GM21825 (cell line): ENCODE measurements at regions not wholly inside any gene's neighbourhood (a gene's known extent, or its start where the extent isn't known, plus 50 kb on each side); places are given as distances from the start of the nearest gene placed in this dataset.

Source experiments
- ATAC-seq: cut with Tn5 transposase; IDR thresholded peaks from one replicate; pipeline ENCODE4 v1.9.1; 2021; ENCODE audit warnings: mild to moderate bottlenecking, moderate library complexity; ENCODE audit not compliant: unreplicated experiment

DNA sequence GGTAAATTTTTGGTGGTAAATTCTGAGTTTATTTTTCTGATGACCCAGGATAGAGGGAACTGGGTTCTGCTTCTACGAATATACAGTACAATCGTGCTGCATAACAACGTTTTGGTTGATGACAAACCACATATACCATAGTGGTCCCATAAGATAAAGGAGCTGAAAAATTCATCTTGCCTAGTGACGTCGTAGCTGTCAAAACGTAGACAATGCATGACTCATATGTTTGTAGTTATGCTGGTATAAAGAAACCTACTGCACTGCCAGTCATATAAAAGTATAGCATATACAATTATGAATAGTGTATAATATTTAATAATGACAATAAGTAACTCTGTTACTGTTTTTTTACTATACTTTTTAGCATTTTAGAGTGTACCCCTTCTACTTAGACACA, 244.0 kb downstream of the GAS1 start:
- ATAC-seq, result no peak

GRCh38 chr9:86700629-86701028, 246.7 kb downstream of the GAS1 start:
- ATAC-seq, result no peak

GRCh38 chr9:86697999-86698398, 249.3 kb downstream of the GAS1 start:
- no peak for ATAC-seq

DNA sequence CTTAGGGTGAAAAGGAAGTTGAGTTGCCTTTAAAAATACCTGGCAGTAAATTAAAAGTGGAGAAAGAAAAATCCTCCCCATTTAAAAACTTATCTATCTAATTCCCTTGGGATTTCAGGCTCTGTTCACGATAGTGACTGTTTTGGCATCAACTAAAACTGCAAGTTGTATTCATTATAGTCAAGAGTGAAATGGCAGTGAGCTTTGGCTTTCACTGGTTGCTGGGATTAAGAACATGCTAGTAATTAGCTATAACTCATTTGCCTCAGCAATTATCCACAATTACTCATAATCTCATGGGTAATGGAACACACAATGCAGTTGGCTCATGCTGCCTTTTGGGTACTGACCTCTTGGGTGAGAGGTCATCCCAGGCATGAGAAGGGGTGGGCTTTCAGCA, 250.1 kb downstream of the GAS1 start:
- no peak for ATAC-seq

GRCh38 chr9:86695910-86696424, 251.3 kb downstream of the GAS1 start:
- ATAC-seq, result no peak

GRCh38 chr9:86690034-86690433, 257.3 kb downstream of the GAS1 start:
- no peak for ATAC-seq

- no peak for ATAC-seq
Observed at GRCh38 chr9:86687788-86688187, 259.5 kb downstream of the GAS1 start.

DNA sequence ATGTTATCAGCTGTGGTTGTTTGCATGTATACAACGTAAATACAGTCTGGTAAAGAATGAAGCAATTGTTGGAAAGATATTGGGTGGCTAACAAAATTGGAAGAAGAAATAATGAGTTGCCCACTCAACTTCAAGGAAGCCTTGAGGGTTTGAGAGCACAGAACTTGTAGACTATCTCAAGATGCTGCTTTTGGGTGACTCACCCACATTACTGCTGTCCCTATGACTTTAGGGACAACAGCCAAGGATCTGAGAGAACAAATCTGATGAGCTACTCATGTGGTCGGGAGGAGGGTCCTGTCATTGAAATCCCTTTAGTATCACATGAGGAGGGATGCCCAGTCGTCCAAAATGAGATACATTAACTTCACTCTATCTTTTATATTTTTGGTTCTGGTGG, 261.8 kb downstream of the GAS1 start:
- no peak for ATAC-seq

DNA sequence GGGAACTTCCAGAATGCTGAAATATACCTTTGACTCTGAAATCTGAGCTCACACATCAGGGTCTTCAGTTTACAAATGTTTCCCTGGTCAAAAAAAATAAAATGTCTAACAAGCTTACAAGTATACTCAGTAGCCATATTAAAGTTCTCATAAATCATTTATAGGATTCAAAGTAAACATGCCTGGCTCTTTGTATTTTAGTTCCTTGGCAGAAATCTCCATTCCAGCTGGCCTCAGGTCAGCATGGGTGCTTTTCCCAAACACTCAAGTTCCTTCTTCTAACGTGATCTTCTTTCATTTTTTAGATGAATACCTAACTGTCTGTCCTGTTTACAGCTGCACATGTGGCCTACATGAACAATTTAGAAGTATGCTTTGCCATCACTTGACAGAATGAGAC, 263.2 kb downstream of the GAS1 start:
- ATAC-seq, result no peak

DNA sequence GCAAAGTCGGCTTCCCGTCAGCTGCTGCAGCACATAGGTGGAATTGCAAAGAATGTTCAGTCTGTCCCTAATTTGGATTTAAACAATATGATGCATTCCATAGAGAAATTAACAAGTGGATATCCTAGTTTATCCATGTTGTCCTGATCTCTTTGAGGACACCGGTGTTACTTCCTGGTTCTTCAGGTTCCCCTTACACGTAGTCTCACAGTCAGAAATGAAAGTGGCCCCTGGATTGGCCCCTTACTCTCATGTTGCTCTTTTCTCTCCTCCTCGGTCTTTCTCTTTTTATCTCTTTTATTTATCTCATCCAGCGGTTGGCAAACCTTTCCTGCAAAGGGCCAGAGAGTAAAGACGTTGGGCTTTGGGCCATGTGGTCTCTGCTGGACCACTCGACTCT, 265.1 kb downstream of the GAS1 start:
- no peak for ATAC-seq

- no peak for ATAC-seq
Observed at GRCh38 chr9:86679909-86680308, 267.4 kb downstream of the GAS1 start.

DNA sequence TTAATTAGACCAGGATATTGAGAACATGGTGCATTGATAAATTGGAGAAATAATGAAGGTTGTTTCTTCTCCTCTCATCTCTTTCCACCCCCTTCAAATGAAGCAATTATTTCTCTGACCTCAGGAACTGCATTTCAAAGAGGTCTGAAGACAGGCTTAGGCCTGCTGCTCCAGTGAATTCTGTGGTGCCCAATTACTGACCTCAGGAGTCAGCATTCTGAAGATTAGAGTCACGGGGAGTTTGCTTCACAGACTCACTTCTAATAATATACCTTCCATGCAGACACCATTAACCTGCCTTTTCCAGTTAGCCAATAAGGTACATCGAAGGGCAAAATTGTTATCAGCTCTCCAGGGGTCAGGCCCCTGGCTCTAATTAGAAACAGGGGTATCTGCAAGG, 270.9 kb downstream of the GAS1 start:
- ATAC-seq, result no peak

DNA sequence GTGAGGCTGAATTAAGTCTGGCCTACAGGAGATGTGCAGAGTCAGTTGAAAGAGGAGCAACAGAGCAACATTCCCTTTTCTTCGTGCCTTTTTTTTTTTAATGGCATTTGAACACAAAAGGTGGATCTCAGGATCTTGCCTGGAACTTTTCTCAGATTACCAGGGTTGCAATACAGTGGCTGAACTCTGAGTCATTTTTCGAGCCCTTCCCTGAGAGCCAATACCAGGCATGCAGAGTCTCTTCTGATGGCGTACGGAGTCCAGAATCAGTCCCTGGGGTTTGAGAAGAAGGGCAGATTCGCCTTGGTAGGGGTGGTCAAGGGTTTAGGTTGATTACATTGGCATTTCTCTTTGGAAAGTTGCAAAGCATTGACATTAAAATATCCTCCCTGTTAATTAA, 271.5 kb downstream of the GAS1 start:
- ATAC-seq, result no peak

DNA sequence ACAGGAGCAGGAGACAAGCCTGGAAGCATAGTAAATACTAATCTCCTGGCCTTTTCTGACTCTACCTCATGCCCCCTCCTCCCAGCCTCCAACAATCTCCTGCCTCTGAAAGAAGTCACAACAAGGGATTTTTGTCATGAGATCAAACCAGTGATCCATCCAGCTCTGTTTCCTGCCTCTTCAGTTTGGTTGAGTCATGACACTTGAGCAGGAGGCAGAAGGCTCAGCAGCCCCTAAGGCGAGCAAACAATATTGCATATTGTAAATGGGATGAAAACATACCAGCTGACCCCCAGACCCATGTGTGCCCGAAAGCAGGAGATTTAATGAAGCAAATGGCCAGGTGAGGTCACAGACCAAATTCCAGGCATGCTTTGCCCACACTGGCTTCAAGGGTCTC, 272.8 kb downstream of the GAS1 start:
- ATAC-seq, result no peak

- no peak for ATAC-seq
Observed at GRCh38 chr9:86672966-86673365, 274.3 kb downstream of the GAS1 start.

DNA sequence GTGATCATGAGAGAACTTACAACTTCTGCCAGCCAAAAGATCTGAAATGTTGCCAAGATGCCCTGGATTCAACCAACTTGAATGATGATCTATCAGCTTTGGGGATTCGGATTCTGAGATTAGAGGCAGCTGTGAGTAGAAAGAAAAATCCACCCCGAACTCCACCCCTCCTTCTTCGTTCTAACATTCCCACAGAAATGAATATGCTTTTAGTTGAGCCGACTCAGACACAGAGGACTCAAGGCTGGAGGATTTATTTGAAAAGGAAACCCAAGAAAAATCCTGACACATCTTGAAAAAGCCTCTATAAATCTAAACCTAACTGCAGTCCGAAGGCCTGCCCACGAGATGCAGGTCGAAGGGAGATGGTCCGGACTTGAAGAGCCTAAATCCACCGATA, 275.0 kb downstream of the GAS1 start:
- ATAC-seq, result no peak

GRCh38 chr9:86671018-86671417, 276.3 kb downstream of the GAS1 start:
- ATAC-seq, result no peak

DNA sequence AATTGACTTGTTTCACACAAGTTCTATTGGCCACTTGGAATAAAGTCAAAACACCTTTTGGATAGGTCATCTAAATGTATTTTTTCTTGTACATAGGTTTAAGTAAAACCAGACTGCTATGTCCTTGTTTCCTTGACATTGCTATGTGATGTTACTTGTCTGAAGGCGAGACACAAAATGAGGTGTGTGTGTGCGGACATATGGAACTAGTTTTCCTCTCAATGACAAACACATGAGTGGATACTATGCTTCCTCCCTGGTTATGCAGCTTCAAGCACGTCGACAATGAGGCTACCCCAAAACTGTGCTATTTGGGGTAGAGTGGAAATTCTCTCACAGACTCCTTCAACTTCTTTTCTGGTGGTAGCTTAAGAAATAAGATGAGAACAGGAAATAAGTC, 276.8 kb downstream of the GAS1 start:
- no peak for ATAC-seq

DNA sequence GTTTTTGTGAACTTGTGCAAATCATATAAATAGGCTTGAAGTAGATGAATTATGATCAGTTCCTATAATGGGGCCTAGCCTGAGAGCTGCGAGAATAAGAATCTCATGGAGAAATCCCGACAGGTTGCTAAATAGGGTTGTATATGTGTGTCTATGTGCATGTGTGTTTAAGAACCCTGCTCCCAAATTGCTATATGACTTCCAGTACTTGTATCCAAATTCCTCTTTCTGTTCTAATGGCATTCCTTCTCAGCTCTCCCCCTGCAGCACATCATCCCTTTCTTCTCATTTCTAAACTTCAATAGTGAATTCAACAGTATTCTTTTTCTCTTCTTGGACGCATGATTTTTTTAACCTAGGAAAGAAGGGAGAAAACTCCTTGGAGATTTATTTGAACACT, 277.2 kb downstream of the GAS1 start:
- no peak for ATAC-seq

DNA sequence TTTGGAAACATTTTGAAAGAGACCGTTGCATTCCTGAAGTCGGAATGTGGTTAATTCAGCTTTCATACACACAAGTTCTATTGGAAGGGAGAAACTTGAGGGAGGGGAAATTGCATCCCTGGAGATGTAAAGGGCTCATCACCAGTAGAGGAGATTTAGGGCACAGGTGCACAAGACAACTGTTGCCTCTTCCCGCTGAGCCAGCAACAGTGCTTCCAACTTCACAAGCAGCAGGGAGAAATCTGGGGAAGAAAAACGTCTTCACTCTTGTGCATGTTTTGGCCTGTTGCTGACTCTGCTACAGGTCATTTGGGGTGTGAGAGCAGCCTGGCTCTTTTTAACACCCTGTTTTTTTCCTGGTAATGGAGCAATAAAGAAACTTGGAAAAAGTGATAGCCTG, 277.9 kb downstream of the GAS1 start:
- ATAC-seq, result no peak

- ATAC-seq, result no peak
Observed at GRCh38 chr9:86668488-86668887, 278.8 kb downstream of the GAS1 start.

GRCh38 chr9:86667307-86667706, 280.0 kb downstream of the GAS1 start:
- no peak for ATAC-seq

DNA sequence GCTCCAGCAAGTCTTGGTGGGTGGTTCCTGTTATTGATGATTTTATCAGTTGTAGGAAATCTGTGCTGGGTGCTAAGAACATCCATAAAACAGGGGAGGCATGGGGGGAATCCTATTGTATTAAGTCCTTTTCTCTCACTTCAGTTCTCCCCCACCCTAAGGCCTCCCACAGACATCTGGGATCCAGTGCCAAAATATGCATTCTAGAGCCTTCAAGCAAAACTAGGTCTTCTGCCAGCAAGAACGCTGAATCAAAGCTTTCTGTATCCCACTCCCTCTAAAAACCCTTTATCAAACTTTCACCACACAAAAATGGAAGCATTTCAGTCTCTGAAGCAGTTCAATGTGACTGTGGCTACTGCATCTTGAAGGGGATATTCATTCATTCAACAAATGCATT, 281.9 kb downstream of the GAS1 start:
- no peak for ATAC-seq

GRCh38 chr9:86664603-86665002, 282.7 kb downstream of the GAS1 start:
- no peak for ATAC-seq
